ENCODE measurements at regions not wholly inside any gene's neighbourhood (a gene's known extent, or its start where the extent isn't known, plus 50 kb on each side); places are given as distances from the start of the nearest gene placed in this dataset.

- TF ChIP-seq, protein P1, sequence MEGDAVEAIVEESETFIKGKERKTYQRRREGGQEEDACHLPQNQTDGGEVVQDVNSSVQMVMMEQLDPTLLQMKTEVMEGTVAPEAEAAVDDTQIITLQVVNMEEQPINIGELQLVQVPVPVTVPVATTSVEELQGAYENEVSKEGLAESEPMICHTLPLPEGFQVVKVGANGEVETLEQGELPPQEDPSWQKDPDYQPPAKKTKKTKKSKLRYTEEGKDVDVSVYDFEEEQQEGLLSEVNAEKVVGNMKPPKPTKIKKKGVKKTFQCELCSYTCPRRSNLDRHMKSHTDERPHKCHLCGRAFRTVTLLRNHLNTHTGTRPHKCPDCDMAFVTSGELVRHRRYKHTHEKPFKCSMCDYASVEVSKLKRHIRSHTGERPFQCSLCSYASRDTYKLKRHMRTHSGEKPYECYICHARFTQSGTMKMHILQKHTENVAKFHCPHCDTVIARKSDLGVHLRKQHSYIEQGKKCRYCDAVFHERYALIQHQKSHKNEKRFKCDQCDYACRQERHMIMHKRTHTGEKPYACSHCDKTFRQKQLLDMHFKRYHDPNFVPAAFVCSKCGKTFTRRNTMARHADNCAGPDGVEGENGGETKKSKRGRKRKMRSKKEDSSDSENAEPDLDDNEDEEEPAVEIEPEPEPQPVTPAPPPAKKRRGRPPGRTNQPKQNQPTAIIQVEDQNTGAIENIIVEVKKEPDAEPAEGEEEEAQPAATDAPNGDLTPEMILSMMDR (IDR thresholded peaks at IDR 0.05; ENCODE audit: insufficient read depth, low read depth, low read length) = no peak
- no peak for TF ChIP-seq EZH2 (IDR thresholded peaks at IDR 0.05; ENCODE audit: insufficient read depth, low read length)
Measured at GRCh38 chr11:88017666-88018065, 157.6 kb downstream of the RAB38 start.
